ENCODE measurements at regions not wholly inside any gene's neighbourhood (a gene's known extent, or its start where the extent isn't known, plus 50 kb on each side); places are given as distances from the start of the nearest gene placed in this dataset.

DNA sequence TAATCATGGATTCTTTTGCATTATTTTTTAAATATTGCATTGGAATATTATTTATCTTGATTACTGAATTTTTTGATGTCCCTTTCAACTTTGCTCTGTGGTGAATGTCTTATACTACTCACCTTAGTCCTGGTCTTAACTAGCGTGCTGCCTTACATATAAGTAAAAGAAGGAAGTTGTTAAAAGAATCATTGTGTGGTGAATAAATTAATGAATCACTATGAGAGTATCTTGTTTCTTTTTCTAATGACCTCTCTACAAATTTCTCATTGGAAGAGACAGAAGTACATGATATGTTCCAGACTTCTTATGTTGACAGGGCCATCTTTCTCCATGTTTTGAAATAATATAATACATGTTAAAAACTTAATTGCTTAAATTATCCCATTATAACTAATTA, 432.6 kb upstream of the MMADHC start:
- DNase-seq (ENCODE audit: low read depth), result no peak

DNA sequence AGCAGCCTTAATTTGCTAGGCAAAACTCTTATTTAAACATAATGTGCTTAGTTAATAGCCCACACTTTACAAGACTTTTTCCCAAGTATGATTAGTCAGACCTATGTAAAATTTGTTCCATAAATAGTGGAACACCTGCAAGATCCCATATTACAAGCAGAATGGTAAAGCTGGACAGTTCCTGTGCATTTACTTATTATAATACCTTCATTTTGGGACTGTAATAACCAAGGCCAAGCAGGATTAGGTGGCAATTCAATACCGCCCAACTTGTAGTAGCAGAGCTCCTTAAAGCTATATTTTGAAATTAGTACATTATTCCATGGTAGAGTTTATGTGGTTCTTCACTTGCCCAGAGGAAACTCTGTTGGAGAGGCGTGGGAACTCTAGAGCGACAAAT, 431.5 kb upstream of the MMADHC start:
- DNase-seq (ENCODE audit: low read depth), result no peak

DNA sequence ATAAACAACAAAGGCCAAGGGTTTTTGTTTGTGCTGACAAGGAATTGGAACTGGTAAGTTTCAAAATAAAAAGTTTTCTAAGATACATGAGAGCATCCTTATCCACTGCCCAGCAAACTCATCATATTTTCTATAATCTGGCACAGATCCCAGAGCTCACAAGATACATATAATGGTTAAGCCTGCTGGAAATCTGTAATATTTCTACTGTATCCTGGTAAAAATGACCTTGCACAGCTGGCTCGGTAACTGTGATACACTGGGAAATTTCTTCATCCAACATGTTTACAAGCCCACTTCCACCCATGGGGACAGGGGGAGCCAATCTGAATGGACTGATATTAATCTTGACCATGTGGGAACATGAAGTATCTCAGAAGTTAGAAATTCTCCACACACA, 425.4 kb upstream of the MMADHC start:
- no peak for DNase-seq (ENCODE audit: low read depth)

- DNase-seq (ENCODE audit: low read depth), result no peak
These were observed 423.7 kb upstream of the MMADHC start for GRCh38 chr2:150011161-150011730.

DNA sequence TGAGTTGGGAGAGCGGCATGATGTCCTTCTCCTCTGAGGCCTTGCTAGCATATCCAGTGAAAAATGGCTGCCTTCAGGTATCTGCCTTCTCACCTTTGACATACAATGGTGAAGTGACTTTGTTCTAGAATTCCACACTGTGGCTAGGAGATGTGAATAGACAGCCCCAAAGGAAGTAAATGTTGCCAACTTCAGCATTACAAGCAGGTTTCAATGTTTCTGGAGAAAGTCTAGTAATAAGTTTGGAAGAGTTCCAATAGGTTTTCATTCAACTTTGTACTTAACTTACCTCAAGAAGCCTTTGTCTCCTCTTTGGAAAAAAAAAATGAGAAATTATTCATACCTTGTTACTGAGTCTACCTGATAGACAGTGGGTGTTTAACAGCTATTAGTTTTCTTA, 421.3 kb upstream of the MMADHC start:
- DNase-seq (ENCODE audit: low read depth), result no peak

DNA sequence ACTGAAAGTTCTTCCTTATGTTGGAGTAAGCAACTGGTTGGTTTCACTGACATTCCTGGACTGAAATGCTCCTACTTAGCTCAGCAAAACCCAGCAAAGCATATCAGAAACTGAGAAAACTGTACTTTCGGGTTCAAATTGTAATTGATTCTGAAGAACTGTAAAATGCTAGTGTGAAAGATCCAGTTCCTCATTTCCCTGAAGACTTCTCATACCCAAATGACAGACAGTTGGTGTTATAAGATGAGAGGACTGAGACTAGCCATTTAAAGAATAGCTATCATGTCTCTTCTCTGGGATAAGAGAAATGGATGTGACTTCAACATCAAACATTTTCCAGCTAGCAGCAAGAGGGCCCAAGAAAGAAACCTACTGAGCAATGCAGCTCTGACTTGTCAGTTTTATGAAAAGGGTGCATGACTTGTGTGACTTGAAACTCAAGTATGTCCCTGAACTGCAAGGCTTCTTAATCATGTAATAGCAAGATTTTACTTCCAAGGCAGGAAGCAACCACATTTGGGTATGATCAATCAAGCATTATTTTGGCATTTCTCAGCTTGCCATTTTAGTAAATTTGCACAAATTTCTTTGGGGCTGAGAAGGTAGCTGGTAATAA, 420.3 kb upstream of the MMADHC start:
- no peak for DNase-seq (ENCODE audit: low read depth)

- DNase-seq (ENCODE audit: low read depth), result no peak
These were observed 419.0 kb upstream of the MMADHC start for GRCh38 chr2:150006591-150006990.

GRCh38 chr2:150003544-150003943, 416.0 kb upstream of the MMADHC start:
- no peak for DNase-seq (ENCODE audit: low read depth)

GRCh38 chr2:150001788-150002187, 414.2 kb upstream of the MMADHC start:
- DNase-seq (ENCODE audit: low read depth), result no peak

DNA sequence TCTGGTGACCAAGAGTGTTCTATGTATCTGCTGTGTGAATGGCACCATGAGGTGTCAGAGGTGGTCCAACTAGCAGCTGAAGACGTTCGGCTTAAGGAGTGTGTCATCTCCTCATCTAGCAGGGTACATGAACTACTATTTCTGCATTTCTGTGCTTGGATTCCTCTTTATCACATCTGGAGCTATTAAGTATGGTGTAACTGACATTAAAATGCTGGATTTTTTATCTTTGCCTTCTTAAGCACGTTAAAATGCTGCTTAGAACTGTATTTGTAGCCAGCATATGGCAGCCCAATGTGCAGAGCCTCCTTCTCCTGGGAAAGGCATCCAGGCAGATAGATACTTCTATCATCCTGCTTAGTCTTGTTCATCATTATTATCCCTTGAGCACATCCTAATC, 409.3 kb upstream of the MMADHC start:
- no peak for DNase-seq (ENCODE audit: low read depth)

GRCh38 chr2:149994057-149994728, 406.6 kb upstream of the MMADHC start:
- peak; percentile 91 for DNase-seq (ENCODE audit: low read depth)

DNA sequence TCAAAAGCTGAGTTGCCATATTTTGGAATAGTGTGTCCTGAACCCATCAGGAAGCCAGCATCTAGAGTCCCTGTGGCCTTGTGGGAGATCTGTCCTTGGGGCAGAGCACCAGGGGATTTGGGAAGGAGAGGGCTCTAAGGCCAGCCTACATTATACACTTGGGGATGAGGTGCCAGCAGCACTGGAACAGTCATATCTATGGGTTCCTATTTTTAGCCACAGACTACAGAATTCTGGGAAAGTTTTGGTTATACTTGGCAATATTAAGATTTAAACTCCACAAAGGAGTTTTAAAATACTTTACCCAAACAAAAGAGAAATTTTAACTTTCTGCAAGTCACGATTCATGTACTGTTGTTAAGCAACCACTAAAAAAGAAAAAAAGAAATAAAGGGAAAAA, 405.7 kb upstream of the MMADHC start:
- DNase-seq (ENCODE audit: low read depth), result no peak

- DNase-seq (ENCODE audit: low read depth), result no peak
These were observed 404.0 kb upstream of the MMADHC start for GRCh38 chr2:149991576-149991975.

DNA sequence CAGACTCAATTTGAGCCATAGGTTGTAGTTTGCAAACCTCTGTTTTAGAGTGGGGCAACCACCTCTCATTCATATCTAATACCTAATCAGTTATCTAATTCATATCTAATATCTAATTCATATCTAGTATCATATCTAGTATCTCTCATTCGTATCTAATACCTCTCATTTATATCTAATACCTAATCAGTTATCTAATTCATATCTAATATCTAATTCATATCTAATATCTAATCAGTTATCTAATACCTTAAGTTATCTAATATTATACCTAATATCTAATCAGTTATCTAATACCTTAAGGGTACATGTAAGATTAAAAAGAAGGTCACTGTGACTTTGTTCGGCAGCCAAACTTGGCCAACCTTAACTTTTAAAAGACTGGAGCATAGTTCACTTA, 403.4 kb upstream of the MMADHC start:
- no peak for DNase-seq (ENCODE audit: low read depth)

- DNase-seq (ENCODE audit: low read depth), result peak; percentile 48
These were observed 402.0 kb upstream of the MMADHC start for GRCh38 chr2:149989447-149990063.

DNA sequence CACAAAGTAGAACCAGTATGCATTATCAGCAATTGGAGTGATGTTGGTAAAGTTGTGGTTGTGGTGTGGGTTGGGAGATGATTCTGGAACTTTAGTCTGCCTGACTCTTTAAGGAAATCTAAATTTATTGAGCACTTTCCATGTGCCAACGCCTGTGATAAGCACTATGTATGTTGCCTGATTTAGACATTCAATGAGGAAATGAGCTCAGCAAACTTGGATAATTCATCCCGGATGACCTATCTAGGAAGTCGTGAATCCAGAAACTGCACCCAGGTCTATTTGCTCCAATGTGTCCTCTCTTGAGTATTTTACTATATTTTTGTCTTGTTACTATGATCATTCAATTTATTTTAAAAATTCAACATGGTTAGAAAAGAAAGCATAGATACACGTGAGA, 400.8 kb upstream of the MMADHC start:
- no peak for DNase-seq (ENCODE audit: low read depth)

- no peak for DNase-seq (ENCODE audit: low read depth)
These were observed 399.3 kb upstream of the MMADHC start for GRCh38 chr2:149986861-149987260.

DNA sequence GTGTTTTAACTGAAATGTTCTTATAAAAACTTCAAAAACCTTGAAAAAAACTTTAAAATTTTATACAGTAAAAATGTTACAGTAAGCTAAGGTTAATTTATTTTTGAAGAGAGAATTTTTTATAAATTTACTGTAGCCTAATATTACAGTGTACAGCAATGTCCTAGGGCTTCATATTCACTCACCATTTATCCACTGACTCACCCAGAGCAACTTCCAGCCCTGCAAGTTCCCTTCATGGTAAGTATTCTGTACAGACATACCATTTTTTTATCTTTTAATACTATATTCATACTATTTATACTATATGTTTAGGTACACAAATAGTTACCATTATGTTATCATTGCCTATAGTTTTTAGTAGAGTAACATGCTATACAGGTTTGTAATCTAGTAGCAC, 396.7 kb upstream of the MMADHC start:
- no peak for DNase-seq (ENCODE audit: low read depth)

- no peak for DNase-seq (ENCODE audit: low read depth)
These were observed 384.5 kb upstream of the MMADHC start for GRCh38 chr2:149972066-149972465.

GRCh38 chr2:149954981-149955600, 367.5 kb upstream of the MMADHC start:
- no peak for DNase-seq (ENCODE audit: low read depth)

- no peak for DNase-seq (ENCODE audit: low read depth)
These were observed 366.1 kb upstream of the MMADHC start for GRCh38 chr2:149953627-149954026.

- DNase-seq (ENCODE audit: low read depth), result no peak
These were observed 343.9 kb upstream of the MMADHC start for GRCh38 chr2:149931486-149931885.

Data from HT1080 (cell line).